ENCODE measurements at regions not wholly inside any gene's neighbourhood (a gene's known extent, or its start where the extent isn't known, plus 50 kb on each side); places are given as distances from the start of the nearest gene placed in this dataset.

GRCh38 chr1:187621951-187622350 lies 793.2 kb downstream of the PLA2G4A start:
- no peak overlapping the region for H3K27ac ChIP-seq (ENCODE audit: low read depth, low read length)
- H3K27me3 ChIP-seq (ENCODE audit: control insufficient read depth, insufficient read depth, low read length) = no peaks in the 10 kb centered on the region
- H3K9ac ChIP-seq (ENCODE audit: low read length) = no peak overlapping the region
- no peaks in the 10 kb centered on the region for H3K4me1 ChIP-seq (ENCODE audit: control insufficient read depth, insufficient read depth, low read length)
- H3K36me3 ChIP-seq (ENCODE audit: control insufficient read depth, insufficient read depth, low read length) = no peaks in the 10 kb centered on the region
- H3K4me3 ChIP-seq (ENCODE audit: low read length) = no peak overlapping the region

DNA sequence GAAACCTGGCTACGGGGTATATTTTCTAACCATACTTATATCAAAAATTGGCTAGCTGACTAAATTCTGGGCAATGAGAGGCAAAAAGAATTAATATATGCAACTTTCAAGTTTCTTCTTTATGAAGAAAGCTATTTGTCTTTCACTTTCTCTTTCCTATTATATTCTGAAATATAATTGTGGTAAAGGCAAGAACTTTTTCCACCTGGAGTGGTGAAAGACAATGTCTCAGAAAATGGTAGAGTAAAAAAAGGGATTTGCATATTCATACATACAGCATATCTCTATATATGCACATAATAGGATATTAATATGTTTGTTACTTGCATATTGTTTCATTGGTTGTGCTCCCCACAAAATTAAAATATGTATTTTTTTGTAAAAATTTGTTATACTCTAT lies 793.8 kb downstream of the PLA2G4A start:
- Histone ChIP-seq H3K36me3 (ENCODE audit: control insufficient read depth, insufficient read depth, low read length) (no peaks in the 10 kb centered on the region), H3K4me1 (ENCODE audit: control insufficient read depth, insufficient read depth, low read length) (no peaks in the 10 kb centered on the region), H3K27me3 (ENCODE audit: control insufficient read depth, insufficient read depth, low read length) (no peaks in the 10 kb centered on the region), H3K4me3 (ENCODE audit: low read length) (no peak overlapping the region), H3K27ac (ENCODE audit: low read depth, low read length) (no peak overlapping the region), H3K9ac (ENCODE audit: low read length) (no peak overlapping the region)

GRCh38 chr1:187624812-187625545 lies 796.2 kb downstream of the PLA2G4A start:
- no peak overlapping the region for H3K9ac ChIP-seq (ENCODE audit: low read length)
- H3K27me3 ChIP-seq (ENCODE audit: control insufficient read depth, insufficient read depth, low read length) = no peaks in the 10 kb centered on the region
- H3K4me3 ChIP-seq (ENCODE audit: low read length) = no peak overlapping the region
- no peak overlapping the region for H3K27ac ChIP-seq (ENCODE audit: low read depth, low read length)
- no peaks in the 10 kb centered on the region for H3K36me3 ChIP-seq (ENCODE audit: control insufficient read depth, insufficient read depth, low read length)
- H3K4me1 ChIP-seq (ENCODE audit: control insufficient read depth, insufficient read depth, low read length) = no peaks in the 10 kb centered on the region

GRCh38 chr1:187626056-187626455 lies 797.3 kb downstream of the PLA2G4A start:
- no peaks in the 10 kb centered on the region for H3K36me3 ChIP-seq (ENCODE audit: control insufficient read depth, insufficient read depth, low read length)
- H3K27me3 ChIP-seq (ENCODE audit: control insufficient read depth, insufficient read depth, low read length) = no peaks in the 10 kb centered on the region
- no peak overlapping the region for H3K9ac ChIP-seq (ENCODE audit: low read length)
- no peak overlapping the region for H3K4me3 ChIP-seq (ENCODE audit: low read length)
- no peak overlapping the region for H3K27ac ChIP-seq (ENCODE audit: low read depth, low read length)
- no peaks in the 10 kb centered on the region for H3K4me1 ChIP-seq (ENCODE audit: control insufficient read depth, insufficient read depth, low read length)

DNA sequence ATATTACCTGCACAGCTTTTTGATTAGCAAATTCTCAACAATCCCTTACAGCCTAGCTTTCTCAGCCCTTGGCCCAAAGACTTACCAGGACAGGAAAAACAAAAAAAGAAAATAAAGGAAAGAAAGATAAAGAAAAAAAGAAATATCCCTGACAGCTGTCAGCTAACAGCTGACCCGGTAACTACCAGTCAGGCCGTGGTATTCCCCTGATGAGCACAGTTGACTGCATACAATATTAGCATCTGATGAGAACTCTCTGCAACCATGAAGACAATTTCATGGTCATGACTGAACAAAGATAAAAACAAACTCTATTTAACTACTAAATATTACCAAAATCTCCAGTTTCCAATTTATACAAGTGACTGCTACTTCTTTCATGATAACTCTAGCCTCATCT lies 798.8 kb downstream of the PLA2G4A start:
- Histone ChIP-seq H3K9ac (ENCODE audit: low read length) (no peak overlapping the region), H3K4me1 (ENCODE audit: control insufficient read depth, insufficient read depth, low read length) (no peaks in the 10 kb centered on the region), H3K27me3 (ENCODE audit: control insufficient read depth, insufficient read depth, low read length) (no peaks in the 10 kb centered on the region), H3K27ac (ENCODE audit: low read depth, low read length) (no peak overlapping the region), H3K4me3 (ENCODE audit: low read length) (no peak overlapping the region), H3K36me3 (ENCODE audit: control insufficient read depth, insufficient read depth, low read length) (no peaks in the 10 kb centered on the region)

DNA sequence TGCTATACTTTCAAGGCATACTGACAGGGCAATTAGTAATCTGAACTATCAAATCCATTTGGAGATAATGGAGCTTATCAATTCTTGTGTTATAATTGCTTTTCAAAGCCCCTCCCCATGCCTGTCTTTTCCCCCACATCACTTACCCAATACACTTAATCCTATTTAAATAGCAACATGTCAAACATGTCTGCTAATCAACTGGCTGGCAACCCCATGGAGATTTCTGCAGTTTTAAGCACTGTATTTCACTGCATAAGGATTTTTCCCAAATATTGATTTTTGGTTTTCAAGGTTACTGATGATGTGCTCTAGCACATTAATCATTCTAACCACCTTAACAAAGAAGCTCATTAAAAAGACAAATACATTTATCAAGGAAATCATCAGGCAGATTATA lies 800.3 kb downstream of the PLA2G4A start:
- Histone ChIP-seq H3K27me3 (ENCODE audit: control insufficient read depth, insufficient read depth, low read length) (no peaks in the 10 kb centered on the region), H3K27ac (ENCODE audit: low read depth, low read length) (no peak overlapping the region), H3K9ac (ENCODE audit: low read length) (no peak overlapping the region), H3K36me3 (ENCODE audit: control insufficient read depth, insufficient read depth, low read length) (no peaks in the 10 kb centered on the region), H3K4me3 (ENCODE audit: low read length) (no peak overlapping the region), H3K4me1 (ENCODE audit: control insufficient read depth, insufficient read depth, low read length) (no peaks in the 10 kb centered on the region)

- H3K9ac ChIP-seq (ENCODE audit: low read length) = no peak overlapping the region
- H3K27me3 ChIP-seq (ENCODE audit: control insufficient read depth, insufficient read depth, low read length) = no peaks in the 10 kb centered on the region
- H3K27ac ChIP-seq (ENCODE audit: low read depth, low read length) = no peak overlapping the region
- H3K4me1 ChIP-seq (ENCODE audit: control insufficient read depth, insufficient read depth, low read length) = no peaks in the 10 kb centered on the region
- H3K4me3 ChIP-seq (ENCODE audit: low read length) = no peak overlapping the region
- no peaks in the 10 kb centered on the region for H3K36me3 ChIP-seq (ENCODE audit: control insufficient read depth, insufficient read depth, low read length)
These were observed 802.1 kb downstream of the PLA2G4A start for GRCh38 chr1:187630653-187631380.

GRCh38 chr1:187631381-187631675 lies 802.6 kb downstream of the PLA2G4A start:
- Histone ChIP-seq H3K27me3 (ENCODE audit: control insufficient read depth, insufficient read depth, low read length) (no peaks in the 10 kb centered on the region), H3K4me1 (ENCODE audit: control insufficient read depth, insufficient read depth, low read length) (no peaks in the 10 kb centered on the region), H3K4me3 (ENCODE audit: low read length) (no peak overlapping the region), H3K9ac (ENCODE audit: low read length) (no peak overlapping the region), H3K27ac (ENCODE audit: low read depth, low read length) (no peak overlapping the region), H3K36me3 (ENCODE audit: control insufficient read depth, insufficient read depth, low read length) (no peaks in the 10 kb centered on the region)

- Histone ChIP-seq H3K27ac (ENCODE audit: low read depth, low read length) (no peak overlapping the region), H3K36me3 (ENCODE audit: control insufficient read depth, insufficient read depth, low read length) (no peaks in the 10 kb centered on the region), H3K27me3 (ENCODE audit: control insufficient read depth, insufficient read depth, low read length) (no peaks in the 10 kb centered on the region), H3K4me3 (ENCODE audit: low read length) (no peak overlapping the region), H3K4me1 (ENCODE audit: control insufficient read depth, insufficient read depth, low read length) (no peaks in the 10 kb centered on the region), H3K9ac (ENCODE audit: low read length) (no peak overlapping the region)
These were observed 803.2 kb downstream of the PLA2G4A start for GRCh38 chr1:187631984-187632383.

DNA sequence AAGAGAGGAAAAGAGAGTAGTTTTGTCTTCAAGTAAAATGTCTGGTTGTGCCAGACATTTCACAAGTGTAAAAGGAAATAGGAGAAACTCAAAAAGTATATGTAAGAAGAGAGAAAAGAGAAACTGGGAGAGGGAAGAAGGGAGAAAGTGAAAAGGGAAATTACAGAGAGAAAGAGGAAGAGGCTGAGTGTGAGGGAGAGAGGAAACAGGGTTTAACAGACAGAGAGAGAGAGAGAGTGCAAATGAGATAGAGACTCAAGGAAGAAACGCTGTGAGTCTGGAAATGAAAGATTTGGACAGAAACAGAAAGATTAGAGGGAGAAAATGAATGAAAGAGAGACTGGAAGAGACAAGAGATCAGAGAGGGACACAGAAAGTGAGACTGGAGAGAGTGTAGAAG lies 806.2 kb downstream of the PLA2G4A start:
- no peak overlapping the region for H3K4me3 ChIP-seq (ENCODE audit: low read length)
- H3K27me3 ChIP-seq (ENCODE audit: control insufficient read depth, insufficient read depth, low read length) = no peaks in the 10 kb centered on the region
- no peaks in the 10 kb centered on the region for H3K4me1 ChIP-seq (ENCODE audit: control insufficient read depth, insufficient read depth, low read length)
- H3K9ac ChIP-seq (ENCODE audit: low read length) = no peak overlapping the region
- no peaks in the 10 kb centered on the region for H3K36me3 ChIP-seq (ENCODE audit: control insufficient read depth, insufficient read depth, low read length)
- no peak overlapping the region for H3K27ac ChIP-seq (ENCODE audit: low read depth, low read length)

GRCh38 chr1:187638733-187639434 lies 810.1 kb downstream of the PLA2G4A start:
- no peaks in the 10 kb centered on the region for H3K36me3 ChIP-seq (ENCODE audit: control insufficient read depth, insufficient read depth, low read length)
- no peaks in the 10 kb centered on the region for H3K4me1 ChIP-seq (ENCODE audit: control insufficient read depth, insufficient read depth, low read length)
- no peak overlapping the region for H3K9ac ChIP-seq (ENCODE audit: low read length)
- H3K27ac ChIP-seq (ENCODE audit: low read depth, low read length) = no peak overlapping the region
- H3K4me3 ChIP-seq (ENCODE audit: low read length) = no peak overlapping the region
- no peaks in the 10 kb centered on the region for H3K27me3 ChIP-seq (ENCODE audit: control insufficient read depth, insufficient read depth, low read length)

DNA sequence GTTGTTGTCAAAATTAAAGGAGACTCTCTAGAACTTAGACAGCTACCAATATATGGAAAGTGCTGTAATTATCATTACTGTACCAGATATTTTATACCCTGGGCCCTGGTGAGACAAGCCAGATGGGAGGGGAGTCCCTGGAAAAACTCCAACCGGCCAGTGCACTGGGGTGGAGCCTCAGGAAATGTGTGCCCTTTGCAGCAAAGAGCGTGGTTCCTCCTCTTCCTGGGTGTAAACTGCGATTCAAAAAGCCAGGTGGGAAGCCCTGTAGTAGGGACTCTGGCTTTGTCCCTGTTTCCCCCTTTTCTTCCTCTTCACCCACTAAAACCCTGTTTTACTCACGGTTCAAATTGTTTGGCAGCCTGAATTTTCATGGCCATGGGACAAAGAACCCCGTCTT lies 812.3 kb downstream of the PLA2G4A start:
- H3K4me1 ChIP-seq (ENCODE audit: control insufficient read depth, insufficient read depth, low read length) = no peaks in the 10 kb centered on the region
- H3K27me3 ChIP-seq (ENCODE audit: control insufficient read depth, insufficient read depth, low read length) = no peaks in the 10 kb centered on the region
- no peak overlapping the region for H3K9ac ChIP-seq (ENCODE audit: low read length)
- H3K4me3 ChIP-seq (ENCODE audit: low read length) = no peak overlapping the region
- H3K36me3 ChIP-seq (ENCODE audit: control insufficient read depth, insufficient read depth, low read length) = no peaks in the 10 kb centered on the region
- no peak overlapping the region for H3K27ac ChIP-seq (ENCODE audit: low read depth, low read length)
